Skin epidermis (tissue), 12 donors: ENCODE measurements at regions not wholly inside any gene's neighbourhood (a gene's known extent, or its start where the extent isn't known, plus 50 kb on each side); places are given as distances from the start of the nearest gene placed in this dataset.
"Not testable (repeated sequence)": the region's sequence is repeated elsewhere in the genome, so short reads cannot be mapped to it uniquely, and the experiment has no call there.

Experiments
- H3K27ac ChIP-seq, 21 experiments: fragments of 200-600 bp; sonication (generic) in 11 of 21; one replicate each; pipeline ENCODE4 v1.5.0; 2020; ENCODE audit warnings: mild to moderate bottlenecking in 3 of 21, inconsistent platforms in 2 of 21, moderate library complexity in 2 of 21
- H3K4me3 ChIP-seq, 7 experiments: fragments of 200-600 bp; sonication (generic) in 2 of 7; one replicate each; pipeline ENCODE4 v1.5.0; 2020; ENCODE audit warnings: inconsistent platforms in 2 of 7, mild to moderate bottlenecking in 2 of 7, moderate library complexity in 1 of 7

GRCh38 chr7:96562966-96563365 is 146.7 kb downstream of the SEM1 start:
- Histone ChIP-seq H3K27ac (no peak overlapping the region), H3K4me3 (no peak overlapping the region)

- Histone ChIP-seq H3K4me3 (no peak overlapping the region), H3K27ac (no peak overlapping the region)
Measured at GRCh38 chr7:96562458-96562857, 147.2 kb downstream of the SEM1 start.

GRCh38 chr7:96561892-96562291 is 147.8 kb downstream of the SEM1 start:
- no peak overlapping the region for H3K4me3 ChIP-seq
- H3K27ac ChIP-seq = no peak overlapping the region

GRCh38 chr7:96558530-96558929 is 151.1 kb downstream of the SEM1 start:
- Histone ChIP-seq H3K27ac (no peak overlapping the region), H3K4me3 (no peak overlapping the region)

- H3K4me3 ChIP-seq = no peak overlapping the region
- H3K27ac ChIP-seq = no peak overlapping the region
Measured at GRCh38 chr7:96558093-96558492, 151.6 kb downstream of the SEM1 start.

- not testable (repeated sequence) for H3K27ac ChIP-seq, H3K4me3 ChIP-seq
Measured at GRCh38 chr7:96557598-96557997, 152.0 kb downstream of the SEM1 start.

GRCh38 chr7:96548664-96549063 is 161.0 kb downstream of the SEM1 start:
- Histone ChIP-seq H3K4me3 (no peak overlapping the region), H3K27ac (no peak overlapping the region)

GRCh38 chr7:96547371-96547811 is 162.3 kb downstream of the SEM1 start:
- H3K4me3 ChIP-seq = no peak overlapping the region
- H3K27ac ChIP-seq = no peak overlapping the region

- H3K27ac ChIP-seq = no peak overlapping the region
- no peak overlapping the region for H3K4me3 ChIP-seq
Measured at GRCh38 chr7:96546426-96546825, 163.2 kb downstream of the SEM1 start.

GRCh38 chr7:96539471-96539870 is 170.2 kb downstream of the SEM1 start:
- Histone ChIP-seq H3K4me3 (no peak overlapping the region), H3K27ac (no peak overlapping the region)

- Histone ChIP-seq H3K27ac (no peak overlapping the region), H3K4me3 (no peak overlapping the region)
Measured at GRCh38 chr7:96538632-96539031, 171.0 kb downstream of the SEM1 start.

GRCh38 chr7:96534221-96534620 is 175.4 kb downstream of the SEM1 start:
- Histone ChIP-seq H3K4me3 (no peak overlapping the region), H3K27ac (no peak overlapping the region)

- H3K27ac ChIP-seq = no peak overlapping the region
- no peak overlapping the region for H3K4me3 ChIP-seq
Measured at GRCh38 chr7:96532428-96532935, 177.2 kb downstream of the SEM1 start.

- Histone ChIP-seq H3K27ac (no peak overlapping the region), H3K4me3 (no peak overlapping the region)
Measured at GRCh38 chr7:96531331-96531730, 178.3 kb downstream of the SEM1 start.

GRCh38 chr7:96530786-96531185 is 178.9 kb downstream of the SEM1 start:
- H3K4me3 ChIP-seq = no peak overlapping the region
- H3K27ac ChIP-seq = no peak overlapping the region

GRCh38 chr7:96527133-96527827 is 182.4 kb downstream of the SEM1 start:
- H3K27ac ChIP-seq = no peak overlapping the region

GRCh38 chr7:96526496-96526895 is 183.2 kb downstream of the SEM1 start:
- Histone ChIP-seq H3K4me3 (no peak overlapping the region), H3K27ac (no peak overlapping the region)

More at GRCh38 chr7:96527133-96527827, 182.4 kb downstream of the SEM1 start:
- no peak overlapping the region for H3K4me3 ChIP-seq

GRCh38 chr7:96521068-96521894 is 188.4 kb downstream of the SEM1 start:
- Histone ChIP-seq H3K4me3 (no peak overlapping the region), H3K27ac (no peak overlapping the region)

- Histone ChIP-seq H3K27ac (no peak overlapping the region), H3K4me3 (no peak overlapping the region)
Measured at GRCh38 chr7:96508371-96508770, 186.5 kb upstream of the SLC25A13 start.

- Histone ChIP-seq H3K4me3 (no peak overlapping the region), H3K27ac (no peak overlapping the region)
Measured at GRCh38 chr7:96503597-96503996, 181.7 kb upstream of the SLC25A13 start.

GRCh38 chr7:96501318-96501717 is 179.4 kb upstream of the SLC25A13 start:
- Histone ChIP-seq H3K4me3 (no peak overlapping the region), H3K27ac (no peak overlapping the region)
